RWPE2 (cell line): ENCODE measurements at regions not wholly inside any gene's neighbourhood (a gene's known extent, or its start where the extent isn't known, plus 50 kb on each side); places are given as distances from the start of the nearest gene placed in this dataset.

Experiments used
- ATAC-seq: fragments of 200-7000 bp; cut with Tn5 transposase; 3 replicates; pipeline ENCODE4 v1.9.1; 2021; ENCODE audit warnings: low read depth
- DNase-seq: peaks from one replicate; pipeline ENCODE4 v3.0.0-alpha.2; 2020; ENCODE audit warnings: low spot score
- H3K27ac ChIP-seq: fragments of 450-650 bp; 2 replicates; pipeline ENCODE4 v1.5.1; 2017; ENCODE audit warnings: mild to moderate bottlenecking; ENCODE audit not compliant: poor library complexity, severe bottlenecking
- H3K27me3 ChIP-seq: fragments of 250-450 bp; sonication (Bioruptor Pico); 2 replicates; pipeline ENCODE4 v1.5.1; 2021; ENCODE audit warnings: mild to moderate bottlenecking, moderate library complexity; ENCODE audit not compliant: insufficient read depth, poor library complexity, severe bottlenecking
- H3K36me3 ChIP-seq: fragments of 250-450 bp; sonication (Bioruptor Pico); 2 replicates; pipeline ENCODE4 v1.5.1; 2020; ENCODE audit warnings: low read depth, mild to moderate bottlenecking, moderate library complexity
- H3K4me1 ChIP-seq: fragments of 250-450 bp; sonication (Bioruptor Pico); 2 replicates; pipeline ENCODE4 v1.5.1; 2021; ENCODE audit warnings: mild to moderate bottlenecking, moderate library complexity; ENCODE audit not compliant: insufficient read depth, poor library complexity, severe bottlenecking
- H3K4me3 ChIP-seq: fragments of 250-450 bp; sonication (Bioruptor Pico); 2 replicates; pipeline ENCODE4 v1.5.1; 2021; ENCODE audit warnings: mild to moderate bottlenecking, moderate library complexity; ENCODE audit not compliant: severe bottlenecking
- H3K9me3 ChIP-seq: fragments of 250-450 bp; sonication (Bioruptor Pico); 2 replicates; pipeline ENCODE4 v1.5.1; 2021; ENCODE audit warnings: mild to moderate bottlenecking, moderate library complexity; ENCODE audit not compliant: severe bottlenecking
- TF ChIP-seq, protein P1 (sequence below): fragments of 450-650 bp; IDR thresholded peaks from one replicate; pipeline ENCODE4 v1.5.1; 2017; ENCODE audit warnings: mild to moderate bottlenecking, moderate library complexity; ENCODE audit not compliant: poor library complexity, severe bottlenecking

DNA sequence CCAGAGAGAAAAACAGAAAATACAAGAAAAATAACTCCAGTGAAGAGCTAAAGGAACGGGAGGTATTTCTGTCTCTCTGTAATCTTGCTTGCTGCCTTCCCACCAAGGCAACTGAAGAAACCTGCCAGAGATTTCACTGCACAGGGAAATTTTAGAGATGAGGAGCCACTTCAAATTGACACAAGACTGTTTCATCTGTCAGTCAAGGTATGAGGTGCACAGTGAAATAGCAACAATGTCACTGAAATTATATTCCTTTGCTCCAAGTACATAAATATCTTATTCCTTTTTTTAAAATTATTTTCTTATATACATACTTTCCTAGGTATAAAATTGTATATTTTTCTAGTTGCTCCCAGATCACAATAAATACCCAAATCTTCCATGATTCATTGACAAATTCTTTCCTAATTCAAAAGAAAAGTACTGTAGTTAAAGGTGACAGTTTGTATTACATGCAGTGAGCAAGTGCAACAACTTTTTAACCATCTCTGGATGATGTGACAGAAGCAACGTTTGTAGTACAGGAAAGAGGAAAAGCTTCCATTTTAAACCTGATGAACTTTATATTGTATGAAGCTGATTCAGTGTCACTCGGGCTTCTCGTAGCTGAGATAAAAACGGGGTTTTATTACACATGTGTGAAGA is 563.4 kb downstream of the TUSC7 start:
- DNase-seq = no peak
- no peak overlapping the region for H3K4me3 ChIP-seq
- no peaks in the 10 kb centered on the region for H3K9me3 ChIP-seq
- H3K36me3 ChIP-seq = no peaks in the 10 kb centered on the region
- H3K27ac ChIP-seq = no peak overlapping the region
- H3K27me3 ChIP-seq = peaks cover 17% of the 10 kb centered on the region
- no peaks in the 10 kb centered on the region for H3K4me1 ChIP-seq
- TF ChIP-seq, protein P1, sequence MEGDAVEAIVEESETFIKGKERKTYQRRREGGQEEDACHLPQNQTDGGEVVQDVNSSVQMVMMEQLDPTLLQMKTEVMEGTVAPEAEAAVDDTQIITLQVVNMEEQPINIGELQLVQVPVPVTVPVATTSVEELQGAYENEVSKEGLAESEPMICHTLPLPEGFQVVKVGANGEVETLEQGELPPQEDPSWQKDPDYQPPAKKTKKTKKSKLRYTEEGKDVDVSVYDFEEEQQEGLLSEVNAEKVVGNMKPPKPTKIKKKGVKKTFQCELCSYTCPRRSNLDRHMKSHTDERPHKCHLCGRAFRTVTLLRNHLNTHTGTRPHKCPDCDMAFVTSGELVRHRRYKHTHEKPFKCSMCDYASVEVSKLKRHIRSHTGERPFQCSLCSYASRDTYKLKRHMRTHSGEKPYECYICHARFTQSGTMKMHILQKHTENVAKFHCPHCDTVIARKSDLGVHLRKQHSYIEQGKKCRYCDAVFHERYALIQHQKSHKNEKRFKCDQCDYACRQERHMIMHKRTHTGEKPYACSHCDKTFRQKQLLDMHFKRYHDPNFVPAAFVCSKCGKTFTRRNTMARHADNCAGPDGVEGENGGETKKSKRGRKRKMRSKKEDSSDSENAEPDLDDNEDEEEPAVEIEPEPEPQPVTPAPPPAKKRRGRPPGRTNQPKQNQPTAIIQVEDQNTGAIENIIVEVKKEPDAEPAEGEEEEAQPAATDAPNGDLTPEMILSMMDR = no peak
- no peak for ATAC-seq

DNA sequence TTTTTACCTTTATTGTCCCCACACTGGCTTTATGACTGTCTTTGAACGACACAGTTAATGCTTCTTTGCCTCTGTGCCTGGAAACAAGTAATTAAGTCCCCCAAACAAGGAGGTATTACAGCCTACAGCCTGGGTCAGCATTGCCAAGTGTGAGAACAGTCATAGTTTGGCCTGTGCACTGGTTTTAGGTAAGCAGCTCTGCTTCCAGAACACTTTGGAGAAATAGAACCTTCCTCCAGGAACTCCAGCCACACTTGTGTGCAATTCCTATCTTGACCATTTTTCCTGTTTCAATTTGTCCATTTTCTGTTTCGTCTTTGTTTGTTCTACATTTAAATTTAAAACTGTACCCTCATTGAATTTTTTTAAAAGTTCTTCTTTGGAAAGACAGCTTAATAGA is 568.2 kb downstream of the TUSC7 start:
- no peak overlapping the region for H3K27ac ChIP-seq
- H3K27me3 ChIP-seq = peaks cover 10% of the 10 kb centered on the region
- no peaks in the 10 kb centered on the region for H3K9me3 ChIP-seq
- TF ChIP-seq, protein P1 = no peak
- no peak overlapping the region for H3K4me3 ChIP-seq
- H3K36me3 ChIP-seq = no peaks in the 10 kb centered on the region
- H3K4me1 ChIP-seq = no peaks in the 10 kb centered on the region
- ATAC-seq = no peak
- no peak for DNase-seq

DNA sequence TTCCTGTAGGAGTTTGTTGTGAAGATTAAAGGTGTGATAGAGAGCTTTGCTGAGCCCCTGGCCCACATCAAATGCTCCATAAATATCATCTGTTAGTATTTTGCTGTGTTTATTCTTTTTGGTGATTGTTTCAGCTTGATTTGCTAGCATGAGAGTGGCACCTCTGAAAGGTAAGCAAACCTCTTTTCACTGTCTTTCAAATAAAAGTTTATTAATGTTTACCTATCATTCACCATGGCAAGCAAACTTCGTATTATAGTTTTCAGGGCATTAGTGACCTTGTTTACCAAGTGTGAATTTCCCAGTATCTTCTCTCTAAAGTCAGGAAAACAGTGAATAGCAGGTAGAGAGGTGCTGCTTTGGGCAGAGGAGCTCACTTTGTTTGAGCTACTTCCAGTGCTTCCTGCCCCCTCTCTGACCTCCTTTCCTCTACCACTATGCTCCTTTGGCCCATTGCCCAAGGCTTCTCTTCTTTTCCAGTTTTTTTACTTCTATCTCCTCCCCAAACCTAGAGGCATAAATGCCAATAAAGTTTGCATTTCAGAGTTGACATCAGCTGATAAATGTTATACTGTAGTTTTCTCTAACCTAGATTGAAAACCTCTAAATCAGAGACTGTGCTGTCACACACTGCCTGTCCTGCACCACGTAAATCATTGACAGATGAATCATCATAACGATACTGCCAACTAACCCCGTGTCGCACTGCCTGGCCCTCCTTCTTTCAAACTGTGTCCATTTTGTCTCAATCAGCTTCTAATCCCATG is 569.0 kb downstream of the TUSC7 start:
- TF ChIP-seq, protein P1 = no peak
- H3K4me3 ChIP-seq = no peak overlapping the region
- no peaks in the 10 kb centered on the region for H3K9me3 ChIP-seq
- DNase-seq (no peak), ATAC-seq (peak; percentile 57; the same call in 1 of the 3 replicates)
- no peaks in the 10 kb centered on the region for H3K36me3 ChIP-seq
- H3K27ac ChIP-seq = no peak overlapping the region
- H3K27me3 ChIP-seq = peaks cover 10% of the 10 kb centered on the region
- H3K4me1 ChIP-seq = no peaks in the 10 kb centered on the region

DNA sequence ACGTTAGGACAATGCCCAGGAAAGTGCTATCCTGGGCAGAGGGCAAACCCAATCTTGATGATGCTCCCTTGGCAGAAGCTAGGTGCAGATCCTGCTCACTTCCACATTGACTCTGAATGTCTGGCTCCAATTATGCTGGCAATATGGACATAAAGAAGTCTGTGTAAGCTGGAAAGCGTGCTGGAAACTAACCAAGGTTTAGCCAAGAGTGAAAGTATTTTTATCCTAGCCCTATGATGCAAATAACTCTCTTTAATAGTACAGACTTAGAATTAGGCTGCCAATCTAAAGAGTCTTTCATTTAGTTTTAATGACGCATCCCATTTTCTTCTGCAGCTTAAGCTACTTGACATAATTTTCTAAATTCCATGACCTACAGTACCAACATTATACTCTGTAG is 571.8 kb downstream of the TUSC7 start:
- Histone ChIP-seq H3K4me3 (no peak overlapping the region), H3K36me3 (no peaks in the 10 kb centered on the region), H3K9me3 (no peaks in the 10 kb centered on the region), H3K27me3 (no peaks in the 10 kb centered on the region), H3K27ac (no peak overlapping the region), H3K4me1 (no peaks in the 10 kb centered on the region)
- ATAC-seq (no peak), DNase-seq (no peak)
- TF ChIP-seq, protein P1 = no peak

DNA sequence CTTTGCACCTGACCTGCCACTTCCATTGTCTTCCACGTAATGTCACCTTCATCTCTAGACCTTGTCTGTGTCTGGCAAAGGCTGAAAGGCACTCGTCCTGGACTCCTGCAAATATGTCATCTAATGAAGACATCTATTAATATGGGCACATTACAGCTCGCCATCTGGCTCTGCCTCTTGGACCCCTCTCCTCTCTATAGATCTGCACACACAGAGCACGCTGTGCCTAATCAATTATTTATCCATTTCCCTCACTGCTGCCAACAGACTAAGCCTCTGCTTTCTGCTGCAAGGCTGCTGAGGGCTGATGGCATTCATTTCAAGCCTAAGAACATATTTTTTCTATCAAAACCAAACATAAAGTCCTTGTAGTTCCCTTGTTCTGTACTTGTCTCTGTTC is 573.0 kb downstream of the TUSC7 start:
- ATAC-seq (no peak), DNase-seq (no peak)
- no peak overlapping the region for H3K27ac ChIP-seq
- TF ChIP-seq, protein P1 = no peak
- no peaks in the 10 kb centered on the region for H3K36me3 ChIP-seq
- H3K9me3 ChIP-seq = no peaks in the 10 kb centered on the region
- H3K4me3 ChIP-seq = no peak overlapping the region
- no peaks in the 10 kb centered on the region for H3K27me3 ChIP-seq
- H3K4me1 ChIP-seq = no peaks in the 10 kb centered on the region
